HG03196 (cell line): ENCODE measurements at regions not wholly inside any gene's neighbourhood (a gene's known extent, or its start where the extent isn't known, plus 50 kb on each side); places are given as distances from the start of the nearest gene placed in this dataset.
"Not testable (repeated sequence)": the region's sequence is repeated elsewhere in the genome, so short reads cannot be mapped to it uniquely, and the experiment has no call there.

ENCODE experiments used
- ATAC-seq: cut with Tn5 transposase; IDR thresholded peaks from one replicate; pipeline ENCODE4 v1.9.1; 2021; ENCODE audit not compliant: unreplicated experiment

DNA sequence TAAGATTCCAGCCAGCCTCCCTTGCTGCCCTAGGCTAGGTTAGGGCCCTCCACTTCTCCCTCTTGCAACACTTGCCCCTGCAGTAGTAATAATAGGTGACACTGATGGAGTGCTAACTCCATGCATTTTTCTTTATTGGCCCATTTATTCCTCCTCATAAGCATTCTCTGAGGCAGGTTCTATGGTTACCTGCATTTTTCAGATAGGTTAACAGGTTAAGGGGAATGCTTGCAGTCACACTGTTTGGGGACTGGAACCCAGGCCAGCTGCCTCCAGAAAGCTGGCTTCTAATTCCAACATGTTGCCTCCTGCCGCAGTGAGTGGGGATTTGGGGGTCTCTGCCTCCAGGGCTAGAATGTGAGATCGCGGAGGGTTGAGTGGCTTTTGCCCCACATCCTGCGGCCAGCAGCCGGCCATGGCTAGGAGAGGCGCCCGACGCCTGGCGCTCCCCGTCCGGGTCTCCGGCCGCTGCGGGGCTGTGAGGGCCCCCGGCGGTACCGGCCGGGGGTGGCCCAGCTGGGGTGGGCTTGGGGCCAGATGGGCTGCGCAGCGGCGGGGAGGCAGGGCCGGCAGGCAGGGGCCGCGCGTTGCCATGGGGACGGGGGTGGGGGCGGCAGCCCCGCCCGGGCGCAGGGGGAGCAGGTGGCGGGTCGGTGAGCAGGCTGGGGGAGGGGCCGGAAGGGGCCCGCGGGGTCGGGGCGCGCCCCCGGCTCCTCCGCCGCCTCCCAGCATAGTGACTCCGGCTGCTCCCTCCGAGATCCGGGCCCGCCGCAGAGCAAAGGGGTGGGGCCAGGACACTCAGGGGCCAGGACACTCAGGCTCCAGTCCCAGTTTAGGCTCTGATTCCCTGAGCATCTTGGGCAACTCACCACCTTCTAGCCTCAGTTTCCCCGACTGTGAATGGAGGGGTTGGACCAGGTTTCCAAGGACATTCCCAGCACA is 68.4 kb upstream of the SSBP3 start:
- no peak for ATAC-seq

DNA sequence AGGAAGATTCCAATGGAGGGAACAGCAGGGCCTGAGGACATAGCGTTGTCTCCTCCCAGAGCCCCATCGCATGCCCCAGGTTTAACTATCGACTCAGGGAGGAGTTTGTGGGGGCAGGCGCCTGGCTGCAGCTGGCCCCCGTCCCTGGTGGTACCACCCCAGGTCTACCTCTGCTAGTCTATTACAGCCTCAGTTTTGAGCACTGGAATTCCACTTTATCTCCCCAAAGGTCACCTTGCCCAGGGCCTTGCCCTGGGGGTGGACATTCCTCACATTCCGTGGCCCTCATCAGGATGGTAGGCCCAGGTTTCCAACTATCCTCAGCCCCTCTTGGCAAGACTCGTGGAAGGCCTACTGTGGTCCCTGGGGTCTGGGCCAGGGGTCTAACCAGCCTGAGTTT is 65.4 kb upstream of the SSBP3 start:
- ATAC-seq: no peak

- ATAC-seq: not testable (repeated sequence)
Observed at GRCh38 chr1:54469444-54469843, 63.2 kb upstream of the SSBP3 start.

- not testable (repeated sequence) for ATAC-seq
Observed at GRCh38 chr1:54468288-54469084, 62.3 kb upstream of the SSBP3 start.

DNA sequence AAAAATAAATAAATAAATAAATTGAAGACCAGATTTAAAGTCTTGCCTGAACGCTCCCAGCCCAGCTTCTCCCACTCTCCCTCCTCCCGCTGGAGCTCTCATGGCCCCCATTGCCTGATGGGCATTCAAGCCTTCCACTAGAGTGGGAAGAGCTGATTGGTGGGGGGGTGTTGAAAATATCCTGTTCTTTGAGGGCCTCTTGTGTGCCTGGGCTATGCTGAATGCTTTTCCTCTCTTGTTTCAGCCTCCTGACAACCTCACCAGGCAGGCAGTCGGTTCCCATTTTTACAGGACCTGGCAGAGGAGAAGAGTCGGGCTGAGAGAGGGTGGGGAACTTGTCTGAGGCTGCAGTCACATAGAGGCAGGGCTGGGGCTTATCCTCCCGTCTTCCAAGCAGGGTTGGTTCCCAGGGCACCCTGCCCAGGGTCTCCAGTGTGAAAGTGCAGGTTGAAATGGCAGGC is 59.2 kb upstream of the SSBP3 start:
- no peak for ATAC-seq

GRCh38 chr1:54464477-54465146 is 58.4 kb upstream of the SSBP3 start:
- ATAC-seq: no peak

- ATAC-seq: no peak
Observed at GRCh38 chr1:54464031-54464476, 57.9 kb upstream of the SSBP3 start.

DNA sequence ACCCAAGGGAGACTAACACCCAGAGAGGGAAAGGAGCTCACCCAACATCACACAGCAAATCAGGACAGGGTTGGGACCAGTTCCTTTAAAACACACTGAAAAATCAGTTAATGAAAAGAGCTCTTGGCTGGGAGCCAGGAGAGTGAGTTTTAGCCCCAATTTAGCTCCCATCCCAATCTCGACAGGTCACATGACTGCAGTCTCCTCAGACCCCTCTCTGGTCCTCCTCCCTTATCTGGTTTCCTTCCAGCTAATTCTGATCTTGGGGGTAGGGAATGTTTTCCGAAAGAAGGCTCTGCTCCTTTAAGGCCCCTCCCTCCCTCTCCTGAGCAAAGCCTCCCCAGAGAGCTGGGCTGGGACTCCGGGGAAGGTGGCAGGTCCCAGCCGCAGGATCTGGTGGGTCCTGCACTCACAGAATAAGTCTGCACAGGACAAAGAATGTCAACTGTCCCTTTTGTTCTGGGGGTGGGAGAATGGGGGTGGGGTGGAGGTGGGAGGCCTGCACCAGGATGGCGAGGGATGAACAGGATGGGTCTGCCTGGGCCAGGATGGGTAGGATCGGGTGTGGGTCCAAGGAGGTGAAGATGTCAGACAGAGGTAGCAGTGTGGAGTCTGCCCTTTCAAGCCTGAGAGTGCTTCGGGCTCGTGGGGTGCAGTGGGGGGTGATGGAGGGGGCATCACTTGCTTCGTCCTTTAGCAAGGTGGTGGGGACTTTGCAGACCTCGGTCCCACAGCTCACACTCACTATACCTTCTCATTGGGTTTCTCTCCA is 57.3 kb upstream of the SSBP3 start:
- no peak for ATAC-seq

DNA sequence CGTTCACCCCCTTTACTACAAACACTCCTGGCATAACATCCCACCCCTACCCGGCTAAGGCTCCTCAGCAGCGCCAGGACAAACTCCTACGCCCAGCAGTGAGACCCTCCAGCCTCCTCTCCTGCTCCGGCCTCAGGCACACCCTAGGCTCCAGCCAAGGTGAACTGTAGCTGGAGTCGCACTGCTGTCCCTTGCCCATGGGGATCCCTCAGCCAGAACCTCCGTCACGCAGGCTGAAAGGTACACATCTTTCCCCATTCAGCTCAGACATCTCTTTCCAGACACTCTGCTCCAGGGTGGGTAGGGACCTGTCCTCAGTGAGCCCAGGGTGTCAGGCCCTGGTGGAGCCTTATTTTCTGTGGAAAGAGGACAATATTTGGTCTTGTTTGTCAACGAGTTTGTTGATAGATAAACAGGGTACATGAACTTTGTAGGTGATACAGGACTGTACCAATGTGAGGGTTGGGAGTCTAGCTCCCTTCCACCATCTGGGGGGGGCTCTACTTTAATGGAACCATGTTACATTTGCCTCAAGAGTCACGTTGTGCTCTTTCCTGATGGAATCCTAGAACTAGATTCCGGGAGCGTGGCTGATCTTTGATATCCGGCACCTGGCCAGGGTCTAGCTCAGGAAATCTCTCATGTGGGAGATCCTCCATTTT is 56.5 kb upstream of the SSBP3 start:
- no peak for ATAC-seq

DNA sequence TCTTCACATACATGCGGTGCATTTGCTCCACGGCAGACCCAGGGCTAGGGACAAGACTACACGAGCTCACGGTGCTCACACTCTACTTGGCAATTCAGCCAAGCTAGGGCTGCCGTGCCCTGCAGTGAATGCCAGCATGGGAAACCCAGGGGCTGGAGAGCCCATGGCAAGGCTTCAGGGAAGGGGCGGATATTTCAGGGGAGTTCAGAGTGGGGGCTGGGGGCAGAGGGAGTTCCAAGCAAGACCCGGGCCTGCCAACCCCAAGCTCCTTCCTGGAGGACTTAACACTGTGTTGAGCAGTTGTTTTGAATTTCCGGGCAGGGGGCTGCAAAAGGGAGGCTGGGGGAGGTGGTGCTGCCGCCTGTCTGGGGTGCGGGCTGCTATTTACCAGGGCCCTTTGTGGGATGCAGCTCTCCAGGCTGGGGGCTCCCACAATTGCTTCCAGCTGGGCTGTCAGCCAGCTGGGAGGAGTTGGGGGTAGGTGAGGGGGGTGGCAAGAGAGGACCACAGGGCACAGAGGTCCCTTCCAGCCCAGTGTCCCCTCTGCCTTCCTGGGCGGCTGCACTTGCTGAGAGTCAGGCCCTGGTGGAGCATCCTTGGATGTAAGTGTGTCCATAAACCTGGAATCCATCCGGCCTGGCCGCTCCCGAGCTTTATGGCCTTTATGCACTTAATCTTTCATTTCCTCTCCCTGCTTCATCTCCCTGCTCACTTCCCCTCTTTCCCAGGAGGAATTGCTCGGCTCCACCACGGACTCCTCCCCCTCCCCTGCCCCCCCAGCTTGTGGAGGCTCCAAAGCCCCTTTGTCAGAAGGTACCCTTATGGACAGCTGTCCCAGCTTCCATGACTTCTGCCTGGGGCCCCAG is 55.8 kb upstream of the SSBP3 start:
- no peak for ATAC-seq

DNA sequence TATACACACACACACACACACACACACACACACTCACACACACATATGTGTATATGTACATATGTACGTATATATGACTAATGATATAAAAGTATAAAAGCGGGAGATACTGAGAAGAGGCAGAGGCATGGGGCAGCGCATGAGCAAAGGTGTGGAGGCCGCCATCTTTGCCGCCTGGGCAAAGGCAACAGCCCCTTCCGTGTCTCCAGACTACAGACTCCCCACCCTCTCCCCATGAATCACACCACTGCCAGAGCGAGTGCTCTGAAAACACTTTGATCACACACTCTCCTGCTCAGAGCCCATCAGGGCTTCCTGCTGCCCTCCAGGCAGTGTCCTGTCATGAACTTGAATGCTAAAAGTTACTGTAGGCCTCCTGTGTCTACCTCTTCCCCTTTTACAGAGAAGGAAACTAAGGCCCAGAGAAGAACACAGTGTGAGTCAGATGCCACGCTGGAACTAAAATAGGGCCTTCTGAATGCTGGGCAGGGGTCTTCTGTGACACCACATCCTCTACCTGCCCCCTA is 54.7 kb upstream of the SSBP3 start:
- ATAC-seq: no peak

DNA sequence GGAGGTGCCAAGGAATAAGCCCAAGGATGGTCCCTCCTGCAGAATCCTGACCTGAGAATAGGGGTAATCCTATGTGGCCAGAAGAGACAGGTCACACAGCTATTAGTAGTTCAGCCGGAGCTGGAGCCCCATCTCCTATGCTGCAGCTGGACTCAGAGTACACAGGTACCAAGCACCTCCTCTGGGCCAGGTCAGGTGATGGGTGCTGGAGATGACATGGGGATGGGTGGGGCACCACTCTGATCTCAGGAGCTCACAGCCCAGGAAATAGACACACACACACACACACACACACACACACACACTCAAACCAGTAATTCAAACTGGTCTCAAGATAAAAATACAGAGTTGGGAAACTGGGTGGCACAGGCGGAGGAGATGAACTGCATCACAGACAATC is 54.2 kb upstream of the SSBP3 start:
- no peak for ATAC-seq

- ATAC-seq: no peak
Observed at GRCh38 chr1:54459726-54460191, 53.6 kb upstream of the SSBP3 start.

GRCh38 chr1:54459140-54459539 is 52.9 kb upstream of the SSBP3 start:
- no peak for ATAC-seq

DNA sequence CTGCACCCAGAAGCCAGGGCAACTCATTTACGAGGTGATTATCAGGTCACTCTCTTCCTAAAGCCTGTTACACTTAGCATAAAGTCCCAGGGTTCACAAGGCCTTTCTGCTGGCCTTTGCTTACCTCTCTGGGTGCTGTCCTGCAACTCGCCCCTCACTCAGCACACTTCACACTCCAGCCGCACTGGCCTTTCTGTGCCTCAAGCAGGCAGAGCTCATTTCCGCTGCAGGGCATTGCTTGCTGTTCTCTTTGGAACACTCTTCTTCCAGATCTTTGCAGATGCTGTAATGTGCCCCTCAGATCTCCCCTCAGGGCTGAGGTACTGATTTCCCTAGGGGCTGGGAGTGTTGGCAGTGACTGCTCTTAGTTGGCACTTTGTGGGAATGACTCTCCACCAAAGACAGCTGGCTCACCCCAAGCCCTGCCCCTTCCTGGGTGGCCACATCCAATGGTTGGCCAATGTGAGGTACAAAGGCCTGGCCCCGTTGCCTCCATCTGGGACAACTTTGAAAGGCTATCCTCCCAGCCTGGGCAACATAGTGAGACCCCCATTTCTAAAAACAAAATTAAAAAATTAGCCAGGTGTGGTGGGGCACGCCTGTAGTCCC is 50.8 kb upstream of the SSBP3 start:
- ATAC-seq: no peak

GRCh38 chr1:54456361-54456760 is 50.2 kb upstream of the SSBP3 start:
- no peak for ATAC-seq
